Gastroesophageal sphincter (tissue), 3 donors: ENCODE measurements at regions not wholly inside any gene's neighbourhood (a gene's known extent, or its start where the extent isn't known, plus 50 kb on each side); places are given as distances from the start of the nearest gene placed in this dataset.

Experiments used
- CTCF ChIP-seq, 4 experiments: fragments of 200-600 bp in 2 of 4; fragments of 450-650 bp in 2 of 4; sonication (generic) in 1 of 4; IDR thresholded peaks; one replicate each; pipeline ENCODE4 v1.5.1; 2017 to 2019; ENCODE audit warnings: antibody characterized with exemption in 4 of 4, mild to moderate bottlenecking in 2 of 4, moderate library complexity in 2 of 4
- EP300 ChIP-seq: sonication (generic); formaldehyde crosslinking; IDR thresholded peaks from one replicate; pipeline ENCODE4 v1.6.1; 2017; ENCODE audit warnings: antibody characterized with exemption, mild to moderate bottlenecking
- POLR2A ChIP-seq, 2 donors: fragments of 450-650 bp; IDR thresholded peaks; one replicate each; pipeline ENCODE4 v1.6.1; 2017; ENCODE audit warnings: antibody characterized with exemption in 2 of 2, mild to moderate bottlenecking in 2 of 2, moderate library complexity in 1 of 2
- POLR2AphosphoS5 ChIP-seq: sonication (generic); formaldehyde crosslinking; IDR thresholded peaks from one replicate; pipeline ENCODE4 v1.6.1; 2017; ENCODE audit warnings: antibody characterized with exemption

GRCh38 chr12:24049101-24049500 lies 99.6 kb upstream of the SOX5 start:
- no peak for TF ChIP-seq CTCF (IDR thresholded peaks at IDR 0.05)
- no peak for TF ChIP-seq POLR2AphosphoS5
- no peak for TF ChIP-seq EP300
- TF ChIP-seq POLR2A (IDR thresholded peaks at IDR 0.05): no peak
